Kidney capillary endothelial cell (primary cell): ENCODE measurements at regions not wholly inside any gene's neighbourhood (a gene's known extent, or its start where the extent isn't known, plus 50 kb on each side); places are given as distances from the start of the nearest gene placed in this dataset.

Source experiments
- DNase-seq: peaks from one replicate; pipeline ENCODE4 v3.0.0-alpha.2; 2018; ENCODE audit warnings: low spot score

- DNase-seq, result no peak
Observed at GRCh38 chr18:61989138-61989537, 96.3 kb upstream of the RNF152 start.

DNA sequence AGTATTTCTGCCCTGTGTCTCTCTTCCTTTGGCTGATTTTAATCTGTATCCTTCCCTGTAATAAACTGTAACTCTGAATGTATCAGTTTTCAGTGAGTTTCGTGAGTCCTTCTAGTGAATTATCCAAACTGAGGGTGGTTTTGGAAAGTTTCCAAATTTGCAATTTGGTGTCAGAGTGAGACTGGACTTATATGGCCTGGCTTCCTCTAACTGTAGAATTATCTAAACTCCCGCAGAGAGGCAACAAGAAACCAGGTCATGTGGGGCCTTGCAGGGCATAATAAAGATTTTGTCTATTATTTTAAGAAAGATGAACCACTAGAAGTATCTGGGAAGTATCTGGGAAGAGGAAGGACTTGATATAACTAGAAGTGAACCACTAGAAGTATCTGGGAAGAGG, 95.3 kb upstream of the RNF152 start:
- DNase-seq, result no peak

DNA sequence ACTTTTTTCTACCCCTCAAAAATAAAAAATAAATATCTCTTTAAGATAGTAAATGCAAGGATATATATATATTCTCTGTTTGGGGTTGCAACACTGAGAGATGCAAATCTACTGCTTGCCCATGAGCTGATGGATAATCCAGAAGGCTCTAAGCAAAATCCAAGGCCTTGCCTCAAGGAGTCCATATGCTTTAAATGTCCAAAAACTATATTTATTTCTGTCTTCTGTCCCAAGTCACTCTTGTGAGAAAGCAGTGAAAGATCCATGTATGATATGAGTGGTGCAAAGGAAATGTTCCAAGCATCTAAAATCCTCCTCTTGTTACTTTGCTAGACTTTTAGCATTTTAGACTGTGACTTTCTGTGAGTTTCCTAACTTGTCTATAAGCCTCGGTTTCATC, 92.9 kb upstream of the RNF152 start:
- no peak for DNase-seq

DNA sequence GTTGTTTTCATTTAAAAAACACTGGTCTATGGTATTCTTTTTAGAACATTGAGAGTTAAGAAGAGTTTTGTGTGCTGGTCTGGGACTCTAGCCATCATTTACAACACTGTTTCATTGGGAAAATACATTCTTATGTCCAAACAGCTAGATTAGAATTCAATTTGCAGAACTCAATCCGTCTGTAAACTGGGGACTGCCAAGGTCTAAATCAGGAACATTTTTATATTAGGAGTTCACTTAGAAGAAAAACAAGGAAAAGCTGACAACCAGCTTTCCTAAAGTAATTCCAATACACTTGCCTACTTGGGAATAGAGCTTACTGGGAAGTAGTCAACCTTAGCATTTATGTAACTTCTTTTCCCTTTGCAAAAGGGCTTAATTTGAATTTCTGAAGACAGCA, 91.5 kb upstream of the RNF152 start:
- no peak for DNase-seq

GRCh38 chr18:61982475-61982874, 89.7 kb upstream of the RNF152 start:
- DNase-seq, result no peak

DNA sequence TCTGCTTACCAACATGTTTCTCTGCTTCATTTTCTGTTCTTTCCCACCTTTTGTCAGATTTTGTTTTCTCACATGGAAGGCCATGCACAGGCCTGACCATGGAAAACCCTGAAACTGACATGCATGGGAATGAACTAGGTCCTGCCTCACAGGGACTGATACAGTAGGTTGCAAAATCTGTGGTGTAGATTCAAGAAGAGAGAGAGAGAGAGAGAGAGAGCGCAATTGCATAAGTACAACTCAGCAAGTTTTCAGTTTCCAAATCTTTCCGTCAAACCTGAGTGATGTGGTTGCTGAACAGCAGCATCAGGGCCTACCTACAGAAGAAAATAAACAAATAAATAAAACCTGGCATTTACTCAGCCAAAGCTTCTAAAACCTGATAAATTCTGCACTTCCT, 87.5 kb upstream of the RNF152 start:
- no peak for DNase-seq

DNA sequence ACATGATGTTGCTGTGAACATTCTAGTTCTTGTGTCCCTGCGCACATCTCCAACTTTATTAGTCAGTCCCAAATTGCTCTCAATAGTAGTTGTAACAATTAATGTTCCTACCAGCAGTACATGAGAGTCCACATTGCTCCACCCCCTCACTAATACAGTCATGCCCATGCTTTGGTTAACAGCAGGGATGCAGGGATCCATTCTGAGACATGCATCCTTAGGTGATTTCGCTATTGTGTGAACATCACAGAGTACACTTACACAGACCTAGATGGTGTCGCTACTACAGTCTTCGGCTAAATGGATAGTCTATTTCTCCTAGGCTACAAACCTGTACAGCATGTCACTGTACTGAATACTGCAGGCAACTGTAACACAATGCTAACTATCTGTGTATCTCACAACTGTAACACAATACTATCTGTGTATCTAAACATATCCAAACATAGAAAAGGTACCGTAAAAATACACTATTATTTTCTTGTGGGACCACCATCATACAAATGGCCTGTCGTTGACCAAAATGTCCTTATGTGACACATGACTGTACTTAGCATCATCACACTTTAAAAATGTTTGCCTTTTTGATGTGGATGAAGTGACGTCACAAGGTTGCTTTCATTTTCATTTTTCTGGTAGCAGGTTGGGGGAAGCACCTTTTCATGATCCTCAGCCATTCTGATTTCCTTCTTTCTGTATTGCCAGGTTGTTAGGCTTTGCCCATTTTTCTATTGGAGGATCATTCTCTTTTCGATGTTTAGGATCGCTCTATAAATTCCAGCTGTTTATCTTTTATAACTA, 82.9 kb upstream of the RNF152 start:
- DNase-seq, result no peak

DNA sequence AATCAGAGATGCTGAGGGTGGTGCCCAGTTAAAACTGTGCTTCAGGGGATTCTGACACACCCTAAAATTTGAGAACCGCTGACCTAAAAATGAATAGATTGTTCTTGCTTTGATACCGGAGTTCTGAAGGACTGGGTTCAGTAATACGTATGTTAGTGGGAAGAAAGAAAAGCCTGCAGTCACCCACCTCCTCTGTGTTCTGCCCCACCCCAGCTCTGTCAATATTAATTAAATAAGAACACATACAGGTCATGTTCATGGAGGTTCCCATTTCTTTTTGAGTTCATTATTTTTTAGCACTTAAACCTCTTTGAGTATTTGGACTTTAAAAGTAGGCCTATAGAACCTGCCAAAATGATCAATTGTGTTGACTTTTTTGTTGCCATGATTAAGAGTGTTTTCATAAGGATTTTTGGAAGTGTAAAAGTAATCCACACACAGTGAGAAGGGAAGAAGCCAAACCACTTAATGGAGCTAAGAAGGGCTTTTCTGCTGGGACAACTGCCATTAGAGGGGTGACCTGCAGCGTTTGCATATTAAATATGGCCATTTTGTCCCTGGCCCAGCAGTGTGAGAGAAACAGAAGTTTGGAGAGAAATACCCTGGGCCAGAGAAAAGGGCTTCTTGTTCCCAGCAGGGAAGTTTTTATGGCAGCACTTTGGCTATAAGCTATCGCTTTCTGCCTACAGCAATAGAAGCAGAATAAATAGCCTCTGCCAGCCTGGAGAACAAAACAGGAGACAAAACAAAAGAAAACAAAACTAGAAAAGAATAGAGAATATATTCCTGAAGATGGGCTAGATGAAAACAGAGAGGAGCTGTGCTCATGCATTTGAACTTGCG, 80.7 kb upstream of the RNF152 start:
- no peak for DNase-seq

GRCh38 chr18:61972389-61973264, 79.8 kb upstream of the RNF152 start:
- no peak for DNase-seq

DNA sequence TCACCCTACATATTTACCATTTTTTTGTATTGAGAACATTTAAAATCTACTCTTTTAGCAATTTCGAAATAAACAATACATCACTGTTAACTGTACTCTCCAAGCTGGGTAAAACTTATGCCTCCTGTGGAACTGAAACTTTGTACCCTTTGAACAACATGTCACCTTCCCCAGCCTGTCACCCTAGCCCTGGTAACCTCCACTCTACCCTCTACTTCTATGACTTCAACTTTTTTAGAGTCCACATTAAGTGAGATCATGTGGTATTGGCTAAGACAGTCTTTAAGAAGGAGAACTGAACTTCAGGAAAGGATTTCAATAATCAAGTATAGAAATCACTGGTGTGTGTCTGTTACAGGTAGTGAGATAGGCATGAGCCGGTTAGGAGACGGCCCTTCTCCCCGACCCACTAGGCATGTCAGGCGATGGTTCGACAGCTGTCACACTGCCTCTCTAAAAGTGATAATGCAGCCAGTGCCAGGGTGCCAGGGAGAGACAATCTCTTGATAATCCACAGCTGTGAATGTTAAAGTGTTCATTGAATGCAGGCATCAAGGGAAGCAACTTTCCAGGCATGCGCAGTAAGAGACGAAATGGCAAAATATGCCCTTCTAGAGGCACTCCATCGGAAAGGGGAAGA, 74.6 kb upstream of the RNF152 start:
- DNase-seq, result no peak

DNA sequence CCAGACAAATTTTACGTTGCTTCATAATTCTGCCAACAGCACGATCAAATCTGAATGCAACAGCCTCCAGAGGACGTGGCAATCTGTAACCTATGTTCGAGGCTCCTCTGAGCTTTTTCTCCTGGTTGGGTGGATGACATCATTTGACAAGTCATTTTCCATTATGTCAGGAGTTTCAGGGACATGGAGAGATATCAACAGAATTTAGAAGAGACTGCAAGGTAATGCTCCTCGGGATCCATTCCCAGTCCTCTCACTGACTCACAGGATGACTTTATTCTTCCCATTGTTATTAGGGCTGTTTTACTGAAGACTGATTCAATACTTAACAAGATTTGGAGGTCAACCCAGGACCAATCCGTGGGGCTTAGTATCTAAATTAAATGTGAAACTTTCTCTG, 72.5 kb upstream of the RNF152 start:
- no peak for DNase-seq

DNA sequence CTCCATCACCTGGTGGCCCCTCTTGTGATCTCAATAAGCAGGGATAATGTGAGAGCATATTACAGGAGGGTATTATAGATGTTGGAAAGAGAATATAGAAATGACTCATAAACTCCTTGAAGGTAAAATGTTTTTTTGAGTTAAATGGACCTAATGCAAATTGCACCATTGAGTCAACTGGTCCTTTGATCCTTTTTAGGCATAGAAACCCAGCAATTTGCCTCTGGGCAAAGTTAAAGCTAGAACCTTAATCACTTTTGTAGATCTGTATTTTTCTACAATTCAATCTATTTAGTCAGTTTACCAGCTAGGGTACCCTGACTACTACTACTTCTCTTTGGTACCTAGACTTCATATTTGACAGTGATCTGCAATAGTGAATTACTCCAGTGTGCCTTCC, 71.8 kb upstream of the RNF152 start:
- no peak for DNase-seq

DNA sequence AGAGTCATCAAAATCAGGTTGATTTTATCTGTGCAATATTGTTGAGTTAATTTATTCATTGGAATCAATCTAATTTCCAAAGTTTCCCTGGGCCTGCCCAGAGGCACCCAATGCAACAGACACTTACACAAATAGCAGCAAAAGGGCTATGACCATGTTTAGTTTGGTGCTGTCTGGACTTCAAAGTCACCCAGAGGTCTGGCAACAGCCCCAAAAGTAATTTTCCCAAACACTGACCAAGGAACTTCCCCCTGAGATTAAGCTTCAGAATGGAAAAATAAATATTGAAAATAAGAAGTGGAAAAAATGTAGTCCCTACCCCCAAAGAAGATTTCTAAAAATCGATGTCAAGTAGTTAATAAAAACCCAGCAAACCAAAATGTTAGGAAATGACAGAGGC, 70.9 kb upstream of the RNF152 start:
- DNase-seq, result no peak

GRCh38 chr18:61957801-61958516, 65.2 kb upstream of the RNF152 start:
- DNase-seq, result peak; percentile 28

DNA sequence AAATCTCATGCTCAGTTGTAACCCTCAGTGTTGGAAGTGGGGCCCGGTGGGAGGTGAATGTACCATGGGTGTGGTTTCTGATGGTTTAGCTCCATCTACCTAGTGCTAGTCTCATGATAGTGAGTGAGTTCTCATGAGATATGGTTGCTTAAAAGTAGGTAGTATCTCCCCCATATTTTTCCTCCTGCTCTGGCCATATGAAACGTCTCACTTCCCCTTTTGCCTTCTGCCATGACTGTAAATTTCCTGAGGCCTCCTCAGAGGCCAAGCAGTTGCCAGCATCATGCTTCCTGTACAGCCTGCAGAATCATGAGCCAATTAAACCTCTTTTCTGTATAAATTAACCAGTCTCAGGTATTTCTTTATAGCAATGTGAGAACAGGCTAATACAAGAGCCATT, 62.8 kb upstream of the RNF152 start:
- DNase-seq, result peak; percentile 28

DNA sequence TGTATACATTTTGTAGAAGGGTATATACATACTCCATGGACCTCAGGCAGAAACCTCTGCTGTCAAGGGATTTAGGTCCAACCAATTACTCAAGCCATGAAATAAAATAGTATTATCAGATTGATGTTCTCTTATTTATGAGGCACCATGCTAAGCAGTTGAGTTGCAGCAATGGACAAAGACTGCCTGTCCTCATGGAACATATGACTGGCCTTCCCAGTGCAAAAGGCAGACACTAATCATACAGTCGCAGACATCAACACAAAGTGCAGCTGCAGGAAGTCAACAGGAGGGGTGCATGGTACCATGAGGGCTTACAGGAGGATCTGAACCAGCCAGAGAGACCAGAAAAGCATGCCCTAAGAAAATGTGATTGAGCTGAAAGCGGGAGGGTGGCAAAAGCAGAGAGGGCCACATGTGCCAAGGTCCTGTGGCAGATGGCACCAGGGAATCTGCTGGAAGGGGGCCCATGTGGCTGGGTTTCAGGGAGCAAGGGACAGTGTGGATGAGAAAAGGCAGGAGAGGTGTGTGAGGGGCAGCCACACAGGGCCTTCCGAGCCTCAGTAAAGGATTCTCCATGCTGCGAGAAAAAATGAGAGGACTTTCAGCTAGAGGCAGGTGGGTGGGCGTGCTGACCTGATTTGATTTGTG, 61.4 kb upstream of the RNF152 start:
- no peak for DNase-seq

DNA sequence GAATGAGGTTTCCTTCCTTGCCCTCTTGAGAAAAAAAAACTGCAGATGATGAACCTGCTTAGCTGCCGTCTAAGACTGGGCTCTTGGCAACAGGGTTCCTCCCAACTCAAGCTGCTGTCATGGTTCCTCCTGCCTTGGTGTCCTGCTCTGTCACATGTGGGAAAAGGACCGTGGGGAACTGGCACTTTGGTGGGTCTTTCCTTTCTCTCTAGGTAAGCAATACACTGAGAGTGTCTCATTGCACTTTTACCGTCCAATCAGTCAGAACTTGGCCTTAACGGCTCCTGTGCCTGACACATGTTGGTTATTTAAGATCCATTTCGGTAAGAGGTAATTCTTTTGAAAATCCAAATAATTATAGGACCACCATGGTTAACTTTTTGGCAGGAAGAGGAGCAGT, 60.8 kb upstream of the RNF152 start:
- no peak for DNase-seq

DNA sequence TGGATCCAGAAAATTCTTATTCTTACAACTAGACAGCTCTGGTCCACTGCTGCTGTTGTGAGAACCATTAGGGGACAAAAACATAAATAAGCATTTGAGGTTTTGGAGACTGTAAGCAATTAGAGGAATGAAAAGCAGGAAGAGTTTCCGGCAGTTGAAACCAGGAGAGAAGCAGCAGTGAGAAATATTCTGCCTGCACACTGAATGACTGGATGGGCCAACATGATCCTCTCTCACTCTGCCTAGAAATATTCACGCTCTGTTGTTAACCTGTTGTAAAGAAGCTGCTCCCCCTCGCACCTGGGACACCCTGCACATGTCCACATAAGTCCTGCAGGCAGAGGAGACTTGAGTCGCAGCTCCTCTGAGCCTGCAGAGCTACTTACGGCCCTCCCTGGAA, 60.4 kb upstream of the RNF152 start:
- DNase-seq, result no peak

- DNase-seq, result no peak
Observed at GRCh38 chr18:61951396-61951795, 58.6 kb upstream of the RNF152 start.

DNA sequence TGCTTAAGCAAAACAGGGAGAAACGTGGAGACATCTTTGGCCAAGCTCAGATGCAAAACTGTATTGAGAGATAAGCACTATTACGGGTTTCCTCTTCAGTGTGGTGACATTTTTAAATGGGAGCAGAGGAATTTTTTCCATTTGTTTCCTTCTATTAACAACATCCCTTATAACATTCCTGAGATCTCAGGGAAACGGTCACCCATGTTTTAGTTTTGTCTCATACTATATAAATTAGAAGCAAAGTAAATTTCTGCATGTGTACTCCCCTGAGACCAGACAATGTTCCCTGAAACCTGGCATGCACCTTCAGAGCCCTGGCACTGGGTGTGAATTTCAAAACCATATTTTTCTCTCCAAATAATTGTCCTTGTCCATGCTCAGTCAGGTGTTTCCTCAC, 57.6 kb upstream of the RNF152 start:
- no peak for DNase-seq

- no peak for DNase-seq
Observed at GRCh38 chr18:61949946-61950345, 57.1 kb upstream of the RNF152 start.
